ENCODE measurements at regions not wholly inside any gene's neighbourhood (a gene's known extent, or its start where the extent isn't known, plus 50 kb on each side); places are given as distances from the start of the nearest gene placed in this dataset.

DNA sequence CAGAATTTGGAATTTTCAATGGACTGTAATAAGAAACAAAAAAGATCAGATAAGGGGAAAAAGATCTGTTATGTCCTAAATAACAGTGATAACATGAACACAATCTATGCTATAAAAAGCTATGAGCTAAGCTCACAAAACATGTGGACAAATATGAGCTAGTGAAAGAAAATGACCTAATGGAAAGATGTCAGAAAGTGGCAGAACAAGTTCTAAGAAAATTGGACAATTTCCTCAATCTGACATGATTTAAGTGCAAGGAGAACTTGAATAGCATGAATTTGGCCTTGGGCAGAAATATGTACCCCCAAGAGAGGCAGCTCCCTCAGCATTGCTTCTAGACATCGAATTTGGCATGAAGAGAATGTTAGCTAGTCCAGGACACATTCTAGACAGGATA, 212.0 kb upstream of the PGR start:
- Histone ChIP-seq H3K79me2 (ENCODE audit: insufficient read depth, low read length) (no peaks in the 10 kb centered on the region), H3K4me1 (ENCODE audit: insufficient read depth, low read length) (no peaks in the 10 kb centered on the region), H3K4me3 (ENCODE audit: insufficient read depth, low read length) (no peak overlapping the region), H3K27me3 (ENCODE audit: insufficient read depth, low read length) (no peaks in the 10 kb centered on the region), H3K4me2 (ENCODE audit: insufficient read depth, low read length) (no peak overlapping the region), H3K9me3 (ENCODE audit: low read depth, low read length) (no peaks in the 10 kb centered on the region), H2AFZ (ENCODE audit: low read length) (no peak overlapping the region), H4K20me1 (ENCODE audit: insufficient read depth, low read length) (no peaks in the 10 kb centered on the region), H3K27ac (ENCODE audit: low read depth, low read length) (no peak overlapping the region), H3K36me3 (ENCODE audit: insufficient read depth, low read length) (no peaks in the 10 kb centered on the region)
- TF ChIP-seq, protein P1, sequence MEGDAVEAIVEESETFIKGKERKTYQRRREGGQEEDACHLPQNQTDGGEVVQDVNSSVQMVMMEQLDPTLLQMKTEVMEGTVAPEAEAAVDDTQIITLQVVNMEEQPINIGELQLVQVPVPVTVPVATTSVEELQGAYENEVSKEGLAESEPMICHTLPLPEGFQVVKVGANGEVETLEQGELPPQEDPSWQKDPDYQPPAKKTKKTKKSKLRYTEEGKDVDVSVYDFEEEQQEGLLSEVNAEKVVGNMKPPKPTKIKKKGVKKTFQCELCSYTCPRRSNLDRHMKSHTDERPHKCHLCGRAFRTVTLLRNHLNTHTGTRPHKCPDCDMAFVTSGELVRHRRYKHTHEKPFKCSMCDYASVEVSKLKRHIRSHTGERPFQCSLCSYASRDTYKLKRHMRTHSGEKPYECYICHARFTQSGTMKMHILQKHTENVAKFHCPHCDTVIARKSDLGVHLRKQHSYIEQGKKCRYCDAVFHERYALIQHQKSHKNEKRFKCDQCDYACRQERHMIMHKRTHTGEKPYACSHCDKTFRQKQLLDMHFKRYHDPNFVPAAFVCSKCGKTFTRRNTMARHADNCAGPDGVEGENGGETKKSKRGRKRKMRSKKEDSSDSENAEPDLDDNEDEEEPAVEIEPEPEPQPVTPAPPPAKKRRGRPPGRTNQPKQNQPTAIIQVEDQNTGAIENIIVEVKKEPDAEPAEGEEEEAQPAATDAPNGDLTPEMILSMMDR (IDR thresholded peaks at IDR 0.05; ENCODE audit: extremely low read depth, low read depth, low read length): no peak
- DNase-seq (ENCODE audit: insufficient read length, low spot score, missing footprints): no peak

DNA sequence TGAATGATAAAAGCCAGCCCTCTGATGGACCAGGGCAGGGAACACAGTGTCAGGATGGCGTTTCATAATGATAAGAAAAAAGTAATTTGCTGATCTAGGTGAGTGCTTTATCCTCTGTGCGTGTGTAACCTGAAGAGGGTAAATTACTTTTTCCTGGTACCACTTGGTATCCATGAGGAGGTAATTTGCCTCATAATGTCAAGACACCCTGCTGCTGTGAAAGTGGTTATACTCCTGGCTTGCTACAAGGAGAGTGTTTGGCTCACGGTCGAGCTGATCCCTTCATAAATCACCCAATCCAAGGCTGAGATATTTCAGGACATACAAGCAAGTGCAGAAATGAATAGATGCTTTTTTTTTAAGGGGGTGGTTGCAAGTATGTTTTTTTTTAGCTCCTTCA, 207.2 kb upstream of the PGR start:
- TF ChIP-seq, protein P1 (IDR thresholded peaks at IDR 0.05; ENCODE audit: extremely low read depth, low read depth, low read length): no peak
- Histone ChIP-seq H4K20me1 (ENCODE audit: insufficient read depth, low read length) (no peaks in the 10 kb centered on the region), H3K27me3 (ENCODE audit: insufficient read depth, low read length) (no peaks in the 10 kb centered on the region), H3K36me3 (ENCODE audit: insufficient read depth, low read length) (no peaks in the 10 kb centered on the region), H3K27ac (ENCODE audit: low read depth, low read length) (no peak overlapping the region), H3K79me2 (ENCODE audit: insufficient read depth, low read length) (no peaks in the 10 kb centered on the region), H3K4me1 (ENCODE audit: insufficient read depth, low read length) (no peaks in the 10 kb centered on the region), H2AFZ (ENCODE audit: low read length) (no peak overlapping the region), H3K4me3 (ENCODE audit: insufficient read depth, low read length) (no peak overlapping the region), H3K9me3 (ENCODE audit: low read depth, low read length) (no peaks in the 10 kb centered on the region), H3K4me2 (ENCODE audit: insufficient read depth, low read length) (no peak overlapping the region)
- no peak for DNase-seq (ENCODE audit: insufficient read length, low spot score, missing footprints)

DNA sequence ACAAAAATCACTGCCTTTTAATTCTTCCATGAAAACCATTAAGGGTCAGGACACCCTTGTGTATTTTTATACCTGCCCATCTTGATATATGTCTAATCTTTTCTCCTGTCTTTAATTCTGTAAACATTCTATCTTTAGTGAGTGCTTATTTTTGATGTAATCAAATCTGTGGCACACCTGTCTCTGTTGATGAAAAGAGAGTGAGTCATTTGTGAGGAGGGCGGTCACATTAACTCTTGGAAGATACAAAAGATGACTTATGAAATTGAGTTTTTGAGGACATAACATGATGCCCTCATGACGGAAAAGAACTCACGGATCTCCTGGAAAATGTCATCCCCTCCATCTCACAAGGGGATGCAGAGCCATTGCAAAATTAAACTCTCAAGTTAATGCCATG, 206.5 kb upstream of the PGR start:
- Histone ChIP-seq H3K4me2 (ENCODE audit: insufficient read depth, low read length) (no peak overlapping the region), H3K4me3 (ENCODE audit: insufficient read depth, low read length) (no peak overlapping the region), H2AFZ (ENCODE audit: low read length) (no peak overlapping the region), H3K27ac (ENCODE audit: low read depth, low read length) (no peak overlapping the region), H4K20me1 (ENCODE audit: insufficient read depth, low read length) (no peaks in the 10 kb centered on the region), H3K4me1 (ENCODE audit: insufficient read depth, low read length) (no peaks in the 10 kb centered on the region), H3K9me3 (ENCODE audit: low read depth, low read length) (no peaks in the 10 kb centered on the region), H3K36me3 (ENCODE audit: insufficient read depth, low read length) (no peaks in the 10 kb centered on the region), H3K27me3 (ENCODE audit: insufficient read depth, low read length) (no peaks in the 10 kb centered on the region), H3K79me2 (ENCODE audit: insufficient read depth, low read length) (no peaks in the 10 kb centered on the region)
- DNase-seq (ENCODE audit: insufficient read length, low spot score, missing footprints): no peak
- TF ChIP-seq, protein P1 (IDR thresholded peaks at IDR 0.05; ENCODE audit: extremely low read depth, low read depth, low read length): no peak

DNA sequence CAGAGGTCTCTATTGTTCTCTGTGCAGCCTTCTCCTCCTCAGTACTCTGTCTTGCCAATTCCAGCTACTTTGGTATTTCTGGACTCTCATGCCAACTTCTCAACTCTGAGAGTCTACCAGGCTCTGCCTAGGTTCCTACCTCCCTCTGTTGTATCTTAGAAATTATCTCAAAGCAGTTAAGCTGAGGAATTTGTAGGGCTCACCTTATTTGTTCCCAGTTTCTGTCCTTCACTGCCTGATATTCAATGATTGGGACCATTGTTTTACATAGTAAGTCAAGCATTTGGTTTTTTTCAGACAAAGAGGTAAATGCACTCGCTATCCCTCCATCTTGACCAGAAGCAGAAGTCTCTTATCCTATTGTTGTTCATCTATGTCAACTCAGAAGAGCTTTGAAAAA, 205.0 kb upstream of the PGR start:
- no peaks in the 10 kb centered on the region for H3K27me3 ChIP-seq (ENCODE audit: insufficient read depth, low read length)
- H4K20me1 ChIP-seq (ENCODE audit: insufficient read depth, low read length): no peaks in the 10 kb centered on the region
- no peak overlapping the region for H2AFZ ChIP-seq (ENCODE audit: low read length)
- H3K36me3 ChIP-seq (ENCODE audit: insufficient read depth, low read length): no peaks in the 10 kb centered on the region
- no peak overlapping the region for H3K4me2 ChIP-seq (ENCODE audit: insufficient read depth, low read length)
- no peaks in the 10 kb centered on the region for H3K79me2 ChIP-seq (ENCODE audit: insufficient read depth, low read length)
- H3K9me3 ChIP-seq (ENCODE audit: low read depth, low read length): no peaks in the 10 kb centered on the region
- TF ChIP-seq, protein P1 (IDR thresholded peaks at IDR 0.05; ENCODE audit: extremely low read depth, low read depth, low read length): no peak
- no peak overlapping the region for H3K4me3 ChIP-seq (ENCODE audit: insufficient read depth, low read length)
- H3K4me1 ChIP-seq (ENCODE audit: insufficient read depth, low read length): no peaks in the 10 kb centered on the region
- no peak overlapping the region for H3K27ac ChIP-seq (ENCODE audit: low read depth, low read length)
- no peak for DNase-seq (ENCODE audit: insufficient read length, low spot score, missing footprints)

Data from osteoblast (primary cell).